MM.1S (cell line): ENCODE measurements at regions not wholly inside any gene's neighbourhood (a gene's known extent, or its start where the extent isn't known, plus 50 kb on each side); places are given as distances from the start of the nearest gene placed in this dataset.

Experiments
- CTCF ChIP-seq: fragments of 300-600 bp; sonication (generic); IDR thresholded peaks from 2 replicates; pipeline ENCODE4 v1.5.1; 2016; ENCODE audit warnings: antibody characterized with exemption, low read length, mixed read lengths
- EZH2 ChIP-seq: fragments of 300-600 bp; sonication (generic); optimal IDR thresholded peaks from 2 replicates; pipeline ENCODE3; 2017; ENCODE audit warnings: low read depth, mild to moderate bottlenecking, antibody characterized with exemption, low read length, mixed read lengths

- TF ChIP-seq CTCF (no peak), EZH2 (no peak)
Measured at GRCh38 chr4:28675582-28675981, 1814.9 kb downstream of the STIM2 start.
